H9 (cell line): ENCODE measurements at regions not wholly inside any gene's neighbourhood (a gene's known extent, or its start where the extent isn't known, plus 50 kb on each side); places are given as distances from the start of the nearest gene placed in this dataset.

ENCODE experiments used
- DNase-seq: peaks from one replicate; pipeline ENCODE4 v3.0.0-alpha.2; 2017
- H2AFZ ChIP-seq: one replicate; pipeline ENCODE4 v1.6.1; 2013; ENCODE audit warnings: mild to moderate bottlenecking, low read length, control low read depth, moderate library complexity
- H2AK5ac ChIP-seq: 2 replicates; pipeline ENCODE4 v1.6.1; 2013; ENCODE audit warnings: low read length, control low read depth, mixed read lengths; ENCODE audit not compliant: insufficient read length
- H2BK120ac ChIP-seq: one replicate; pipeline ENCODE4 v1.6.1; 2013; ENCODE audit warnings: low read depth, mild to moderate bottlenecking, low read length, control low read depth, inconsistent platforms; ENCODE audit not compliant: poor library complexity, severe bottlenecking
- H2BK12ac ChIP-seq: 2 replicates; pipeline ENCODE4 v1.6.1; 2013; ENCODE audit warnings: low read length, control low read depth, mixed read lengths, low read depth; ENCODE audit not compliant: insufficient read length
- H2BK15ac ChIP-seq: 2 replicates; pipeline ENCODE4 v1.6.1; 2013; ENCODE audit warnings: low read depth, low read length, control low read depth
- H2BK20ac ChIP-seq: one replicate; pipeline ENCODE4 v1.6.1; 2013; ENCODE audit warnings: low read depth, mild to moderate bottlenecking, low read length, control low read depth, inconsistent platforms; ENCODE audit not compliant: poor library complexity, severe bottlenecking
- H2BK5ac ChIP-seq: 2 replicates; pipeline ENCODE4 v1.6.1; 2013; ENCODE audit warnings: low read length, control low read depth, mixed read lengths; ENCODE audit not compliant: insufficient read length
- H3K14ac ChIP-seq: 2 replicates; pipeline ENCODE4 v1.6.1; 2013; ENCODE audit warnings: low read length, control low read depth; ENCODE audit not compliant: insufficient read depth
- H3K18ac ChIP-seq: 2 replicates; pipeline ENCODE4 v1.6.1; 2013; ENCODE audit warnings: low read depth, mild to moderate bottlenecking, mixed read lengths, low read length, control low read depth; ENCODE audit not compliant: insufficient read length
- H3K23ac ChIP-seq: 2 replicates; pipeline ENCODE4 v1.6.1; 2013; ENCODE audit warnings: low read length, control low read depth, mixed read lengths, low read depth; ENCODE audit not compliant: insufficient read length
- H3K23me2 ChIP-seq: 2 replicates; pipeline ENCODE4 v1.6.1; 2013; ENCODE audit warnings: low read depth, mild to moderate bottlenecking, mixed read lengths, low read length, control low read depth; ENCODE audit not compliant: insufficient read length, poor library complexity, severe bottlenecking
- H3K27ac ChIP-seq: 2 replicates; pipeline ENCODE4 v1.5.1; 2013; ENCODE audit warnings: low read length, control low read depth, mixed read lengths, low read depth; ENCODE audit not compliant: insufficient read length
- H3K27me3 ChIP-seq: 2 replicates; pipeline ENCODE4 v1.6.1; 2013; ENCODE audit warnings: low read length, control low read depth, inconsistent platforms; ENCODE audit not compliant: insufficient read depth
- H3K4ac ChIP-seq: 2 replicates; pipeline ENCODE4 v1.6.1; 2013; ENCODE audit warnings: low read depth, mild to moderate bottlenecking, control low read depth, inconsistent platforms, low read length, moderate library complexity
- H3K4me1 ChIP-seq: 2 replicates; pipeline ENCODE4 v1.6.1; 2013; ENCODE audit warnings: low read length, control low read depth, inconsistent platforms; ENCODE audit not compliant: insufficient read depth
- H3K4me2 ChIP-seq: 2 replicates; pipeline ENCODE4 v1.6.1; 2013; ENCODE audit warnings: low read length, control low read depth, mixed read lengths; ENCODE audit not compliant: insufficient read length, insufficient read depth
- H3K56ac ChIP-seq: 2 replicates; pipeline ENCODE4 v1.6.1; 2013; ENCODE audit warnings: low read depth, mild to moderate bottlenecking, mixed read lengths, low read length, control low read depth; ENCODE audit not compliant: insufficient read length
- H3K79me1 ChIP-seq: 2 replicates; pipeline ENCODE4 v1.6.1; 2013; ENCODE audit warnings: low read depth, mild to moderate bottlenecking, moderate library complexity, low read length, control low read depth, inconsistent platforms; ENCODE audit not compliant: insufficient read depth, poor library complexity, severe bottlenecking
- H3K79me2 ChIP-seq: 2 replicates; pipeline ENCODE4 v1.6.1; 2013; ENCODE audit warnings: low read length, control low read depth, inconsistent platforms; ENCODE audit not compliant: insufficient read depth
- H3K9ac ChIP-seq: 2 replicates; pipeline ENCODE4 v1.6.1; 2013; ENCODE audit warnings: low read length, control low read depth, mixed read lengths; ENCODE audit not compliant: insufficient read length; ENCODE audit errors: extremely low read depth
- H3K9me3 ChIP-seq: one replicate; pipeline ENCODE4 v1.6.1; 2013; ENCODE audit warnings: low read depth, low read length, inconsistent platforms; ENCODE audit not compliant: control insufficient read depth
- H3T11ph ChIP-seq: one replicate; pipeline ENCODE4 v1.6.1; 2013; ENCODE audit warnings: mild to moderate bottlenecking, low read length, control low read depth, inconsistent platforms
- H4K20me1 ChIP-seq: one replicate; pipeline ENCODE4 v1.6.1; 2013; ENCODE audit not compliant: control insufficient read depth, insufficient read length, insufficient read depth
- H4K5ac ChIP-seq: 2 replicates; pipeline ENCODE4 v1.6.1; 2013; ENCODE audit warnings: low read depth, mild to moderate bottlenecking, mixed read lengths, low read length, control low read depth; ENCODE audit not compliant: insufficient read length
- H4K8ac ChIP-seq: replicated peaks from 2 replicates; pipeline ENCODE4 v1.6.1; 2013; ENCODE audit warnings: low read length, control low read depth, mixed read lengths, low read depth; ENCODE audit not compliant: insufficient read length
- H4K91ac ChIP-seq: 2 replicates; pipeline ENCODE4 v1.6.1; 2013; ENCODE audit warnings: low read depth, mild to moderate bottlenecking, moderate library complexity, mixed read lengths, low read length, control low read depth; ENCODE audit not compliant: insufficient read length
- H3K27ac Mint-ChIP-seq, 3 experiments: 2 replicates in 2 of 3; 3 replicates in 1 of 3; pipeline ENCODE4 v1.8.0; 2020 to 2021; ENCODE audit warnings: mixed read lengths in 3 of 3, mild to moderate bottlenecking in 1 of 3, moderate library complexity in 1 of 3
- H3K27me3 Mint-ChIP-seq: 2 replicates; pipeline ENCODE4 v1.8.0; 2021; ENCODE audit warnings: low read depth, mild to moderate bottlenecking, moderate library complexity, mixed read lengths
- H3K36me3 Mint-ChIP-seq, 3 experiments: 2 replicates in 2 of 3; 3 replicates in 1 of 3; pipeline ENCODE4 v1.8.0; 2020 to 2021; ENCODE audit warnings: low read depth in 3 of 3, mixed read lengths in 3 of 3; ENCODE audit not compliant: insufficient read depth in 1 of 3
- H3K4me1 Mint-ChIP-seq, 2 experiments: 2 replicates each; pipeline ENCODE4 v1.8.0; 2020; ENCODE audit warnings: mixed read lengths in 2 of 2
- H3K4me3 Mint-ChIP-seq, 2 experiments: 2 replicates in 1 of 2; 3 replicates in 1 of 2; pipeline ENCODE4 v1.8.0; 2020 to 2021; ENCODE audit warnings: mild to moderate bottlenecking in 2 of 2, mixed read lengths in 2 of 2, moderate library complexity in 1 of 2
- H3K9me3 Mint-ChIP-seq, 2 experiments: 2 replicates in 1 of 2; 3 replicates in 1 of 2; pipeline ENCODE4 v1.8.0; 2020; ENCODE audit warnings: mild to moderate bottlenecking in 2 of 2, mixed read lengths in 2 of 2, moderate library complexity in 1 of 2
- CTCF ChIP-seq: fragments of 200-600 bp; sonication (generic); conservative IDR thresholded peaks from 3 replicates; pipeline ENCODE4 v1.8.0; 2021; ENCODE audit warnings: antibody characterized with exemption, mild to moderate bottlenecking
- WGBS: extraction: QIAGEN DNeasy Blood & Tissue Kit; methylation state at CpG from one replicate; pipeline ENCODE4 v1.1.7; 2013; ENCODE audit warnings: missing lambda C conversion rate, low lambda C conversion rate, mixed read lengths; ENCODE audit not compliant: insufficient read length; ENCODE audit errors: extremely low coverage; 5-methylcytosine and 5-hydroxymethylcytosine counted together

DNA sequence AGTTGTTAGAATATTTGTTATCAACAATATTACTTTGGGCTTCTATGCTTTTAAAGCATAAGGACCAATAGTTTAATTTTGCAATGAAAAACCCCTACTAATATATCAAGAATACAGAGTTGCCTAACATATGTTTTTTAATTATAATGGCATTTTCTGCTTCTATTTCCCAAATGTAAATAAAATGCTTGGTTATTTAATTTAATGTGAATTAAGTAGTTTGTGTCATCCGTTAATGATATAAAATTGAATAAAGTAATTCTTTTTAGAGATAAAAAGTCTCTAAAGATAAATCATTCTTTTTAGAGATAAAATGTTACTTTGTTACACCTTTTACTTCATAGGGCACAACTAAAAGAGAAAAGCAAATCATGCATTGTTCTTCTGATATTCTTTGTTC is 583.7 kb upstream of the ADGRL2 start:
- no peak overlapping the region for H3T11ph ChIP-seq
- Mint-ChIP-seq H3K27me3 (no peaks in the 10 kb centered on the region), H3K4me3 (no peak overlapping the region), H3K27ac (no peak overlapping the region), H3K36me3 (no peaks in the 10 kb centered on the region), H3K9me3 (no peaks in the 10 kb centered on the region), H3K4me1 (peaks cover 11 to 17% of the 10 kb centered on the region in 2 experiments)
- H4K5ac ChIP-seq, result no peak overlapping the region
- no peak overlapping the region for H2BK15ac ChIP-seq
- no peaks in the 10 kb centered on the region for H3K27me3 ChIP-seq
- no peak overlapping the region for H3K27ac ChIP-seq
- no peaks in the 10 kb centered on the region for H3K9me3 ChIP-seq
- no peaks in the 10 kb centered on the region for H4K20me1 ChIP-seq
- no peak overlapping the region for H4K91ac ChIP-seq
- H3K18ac ChIP-seq, result no peak overlapping the region
- no peak overlapping the region for H2BK20ac ChIP-seq
- H3K4me2 ChIP-seq, result no peak overlapping the region
- no peak for TF ChIP-seq CTCF
- no peak overlapping the region for H3K14ac ChIP-seq
- H4K8ac ChIP-seq, result no peak overlapping the region
- H3K79me2 ChIP-seq, result no peaks in the 10 kb centered on the region
- H2BK5ac ChIP-seq, result no peak overlapping the region
- H3K4me1 ChIP-seq, result peaks cover 2% of the 10 kb centered on the region; the same call in 1 of the 2 replicates
- H3K4ac ChIP-seq, result no peak overlapping the region
- no peak overlapping the region for H2BK120ac ChIP-seq
- H3K23me2 ChIP-seq, result no peaks in the 10 kb centered on the region
- no peak overlapping the region for H2BK12ac ChIP-seq
- no CpG with 5 or more reads among the region's 1 CpG for WGBS
- no peak overlapping the region for H2AFZ ChIP-seq
- no peak for DNase-seq
- H2AK5ac ChIP-seq, result no peak overlapping the region
- H3K56ac ChIP-seq, result no peak overlapping the region
- no peak overlapping the region for H3K9ac ChIP-seq
- H3K23ac ChIP-seq, result no peak overlapping the region
- no peaks in the 10 kb centered on the region for H3K79me1 ChIP-seq
